HCT116 (cell line): ENCODE measurements at regions not wholly inside any gene's neighbourhood (a gene's known extent, or its start where the extent isn't known, plus 50 kb on each side); places are given as distances from the start of the nearest gene placed in this dataset.

Experiments
- ATAC-seq: fragments of 200-7000 bp; cut with Tn5 transposase; 2 replicates; pipeline ENCODE4 v1.9.1; 2020; ENCODE audit warnings: mild to moderate bottlenecking, moderate library complexity
- BruUV-seq: library from RNA; stranded (reverse); fragments of 400-500 nt; replicated peaks from 2 replicates; lab custom pipeline; 2021; lab: Mats Ljungman, UMichigan
- CTCF ChIA-PET: fragments of 300-600 bp; sonication (Branson Sonifier 250); formaldehyde crosslinking; loops from one replicate; lab custom pipeline; 2021; ENCODE audit warnings: antibody characterized with exemption; lab: Charles Lee
- POLR2A ChIA-PET: fragments of 300-600, 350-600 bp; sonication (Branson Sonifier 250); formaldehyde crosslinking; loops from one replicate; lab custom pipeline; 2021; ENCODE audit warnings: antibody characterized with exemption; lab: Charles Lee
- RAD21 ChIA-PET, 2 experiments: fragments of 300-600 bp; sonication (Branson Sonifier 250); formaldehyde crosslinking; loops; one replicate each; lab custom pipeline; 2023; ENCODE audit warnings: low total read pairs in 2 of 2; ENCODE audit not compliant: uncharacterized antibody in 2 of 2, unreplicated experiment in 2 of 2, low non-redundant PET in 1 of 2; lab: Charles Lee
- DNase-seq: peaks from one replicate; pipeline ENCODE4 v3.0.0-alpha.2; 2010; ENCODE audit warnings: low read depth, low spot score
- H2AFZ ChIP-seq: fragments of 200-600 bp; shearing (Covaris generic), sonication (generic); 2 replicates; pipeline ENCODE4 v1.6.1; 2017; ENCODE audit warnings: low read depth, mixed run types, mixed read lengths, antibody characterized with exemption, low read length; ENCODE audit not compliant: poor library complexity, severe bottlenecking
- H3K27ac ChIP-seq: 2 replicates; pipeline ENCODE4 v1.5.1; 2012; ENCODE audit warnings: low read depth, low read length
- H3K27me3 ChIP-seq: fragments of 200-600 bp; sonication (generic); 2 replicates; pipeline ENCODE4 v1.6.1; 2016; ENCODE audit warnings: mixed run types, low read length, mixed read lengths; ENCODE audit not compliant: insufficient read depth
- H3K36me3 ChIP-seq, 2 experiments: fragments of 200-500 bp in 1 of 2; fragments of 200-600 bp in 1 of 2; sonication (Bioruptor generic) in 1 of 2; sonication (generic) in 1 of 2; 2 replicates each; pipeline versions ENCODE4 v1.5.1 to v1.6.1; 2014 to 2016; ENCODE audit warnings: low read length in 2 of 2, inconsistent platforms in 1 of 2, mixed read lengths in 1 of 2, mixed run types in 1 of 2; ENCODE audit not compliant: insufficient read depth in 2 of 2, control insufficient read depth in 1 of 2
- H3K4me1 ChIP-seq, 2 experiments: fragments of 200-600 bp in 1 of 2; sonication (generic) in 1 of 2; 2 replicates each; pipeline versions ENCODE4 v1.5.1 to v1.6.1; 2012 to 2017; ENCODE audit warnings: low read length in 2 of 2, inconsistent platforms in 1 of 2, mild to moderate bottlenecking in 1 of 2, mixed read lengths in 1 of 2, mixed run types in 1 of 2, moderate library complexity in 1 of 2; ENCODE audit not compliant: insufficient read depth in 2 of 2, control insufficient read depth in 1 of 2
- H3K4me2 ChIP-seq: fragments of 200-600 bp; sonication (generic); 2 replicates; pipeline ENCODE4 v1.6.1; 2017; ENCODE audit warnings: mixed run types, low read length, mixed read lengths
- H3K4me3 ChIP-seq, 2 experiments: fragments of 200-600 bp in 1 of 2; sonication (generic) in 1 of 2; replicated peaks in 1 of 2; 2 replicates each; pipeline ENCODE4 v1.5.1; 2011 to 2016; ENCODE audit warnings: low read length in 2 of 2, control low read depth in 1 of 2, low read depth in 1 of 2, mild to moderate bottlenecking in 1 of 2, mixed read lengths in 1 of 2, mixed run types in 1 of 2
- H3K79me2 ChIP-seq: fragments of 200-600 bp; sonication (generic); 2 replicates; pipeline ENCODE4 v1.6.1; 2017; ENCODE audit warnings: mild to moderate bottlenecking, mixed run types, low read length, moderate library complexity, mixed read lengths; ENCODE audit not compliant: insufficient read depth
- H3K9ac ChIP-seq: fragments of 200-600 bp; sonication (generic); 2 replicates; pipeline ENCODE4 v1.6.1; 2016; ENCODE audit warnings: low read length, mixed read lengths
- H3K9me2 ChIP-seq: fragments of 200-600 bp; sonication (generic), shearing (Covaris generic); 2 replicates; pipeline ENCODE4 v1.6.1; 2017; ENCODE audit warnings: mixed run types, mild to moderate bottlenecking, moderate library complexity; ENCODE audit not compliant: insufficient read depth
- H3K9me3 ChIP-seq, 2 experiments: fragments of 200-500 bp in 1 of 2; fragments of 200-600 bp in 1 of 2; sonication (Bioruptor generic) in 1 of 2; sonication (generic) in 1 of 2; 2 replicates each; pipeline ENCODE4 v1.6.1; 2014 to 2017; ENCODE audit warnings: low read length in 2 of 2, mixed read lengths in 2 of 2, inconsistent platforms in 1 of 2, low read depth in 1 of 2, mild to moderate bottlenecking in 1 of 2, mixed run types in 1 of 2, moderate library complexity in 1 of 2; ENCODE audit not compliant: control insufficient read depth in 1 of 2, insufficient read depth in 1 of 2
- H4K20me1 ChIP-seq: fragments of 200-600 bp; sonication (generic), shearing (Covaris generic); 2 replicates; pipeline ENCODE4 v1.6.1; 2017; ENCODE audit warnings: mixed run types, mild to moderate bottlenecking, moderate library complexity; ENCODE audit not compliant: insufficient read depth
- CBX3 ChIP-seq: IDR thresholded peaks from 2 replicates; pipeline ENCODE4 v1.6.1; 2012; ENCODE audit warnings: low read depth
- CEBPB ChIP-seq: IDR thresholded peaks from 2 replicates; pipeline ENCODE4 v1.6.1; 2012; ENCODE audit warnings: low read depth
- EGR1 ChIP-seq: IDR thresholded peaks from 2 replicates; pipeline ENCODE4 v1.6.1; 2012; ENCODE audit warnings: low read depth
- ELF1 ChIP-seq: IDR thresholded peaks from 2 replicates; pipeline ENCODE4 v1.6.1; 2012; ENCODE audit warnings: low read depth, borderline replicate concordance
- EZH2phosphoT487 ChIP-seq: fragments of 200-600 bp; IDR thresholded peaks from 2 replicates; pipeline ENCODE4 v1.6.1; 2018; ENCODE audit warnings: antibody characterized with exemption, borderline replicate concordance
- FOSL1 ChIP-seq: IDR thresholded peaks from 2 replicates; pipeline ENCODE4 v1.6.1; 2012; ENCODE audit warnings: low read depth
- JUND ChIP-seq: IDR thresholded peaks from 2 replicates; pipeline ENCODE4 v1.6.1; 2012
- POLR2AphosphoS5 ChIP-seq: IDR thresholded peaks from 2 replicates; pipeline ENCODE4 v1.6.1; 2011; ENCODE audit warnings: mild to moderate bottlenecking, low read depth, low read length, moderate library complexity
- RAD21 ChIP-seq: IDR thresholded peaks from 2 replicates; pipeline ENCODE4 v1.6.1; 2012; ENCODE audit warnings: low read depth, mild to moderate bottlenecking
- SIN3A ChIP-seq: IDR thresholded peaks from 2 replicates; pipeline ENCODE4 v1.6.1; 2012; ENCODE audit warnings: low read depth
- SP1 ChIP-seq: IDR thresholded peaks from 2 replicates; pipeline ENCODE4 v1.6.1; 2012; ENCODE audit warnings: low read depth
- SRF ChIP-seq: IDR thresholded peaks from 2 replicates; pipeline ENCODE4 v1.6.1; 2012; ENCODE audit warnings: low read depth
- TCF7L2 ChIP-seq: IDR thresholded peaks from 2 replicates; pipeline ENCODE4 v1.7.0; 2011; ENCODE audit warnings: borderline replicate concordance, inconsistent platforms; ENCODE audit not compliant: insufficient read depth, insufficient read length; ENCODE audit errors: extremely low read depth
- YY1 ChIP-seq: IDR thresholded peaks from 2 replicates; pipeline ENCODE4 v1.6.1; 2011; ENCODE audit warnings: low read length, low read depth, moderate library complexity, mild to moderate bottlenecking; ENCODE audit not compliant: insufficient replicate concordance; ENCODE audit errors: extremely low read depth
- ZFX ChIP-seq: fragments of 450-650 bp; IDR thresholded peaks from 2 replicates; pipeline ENCODE4 v1.6.1; 2017
- intact Hi-C: fragments of 100-400 bp; cut with micrococcal nuclease; formaldehyde crosslinking; loops from 2 replicates; pipeline ENCODE4 v1.10.0; 2022
- TF ChIP-seq, protein P1 (sequence below): IDR thresholded peaks from 2 replicates; pipeline ENCODE4 v1.6.1; 2011; ENCODE audit warnings: mild to moderate bottlenecking, low read length, moderate library complexity; ENCODE audit not compliant: insufficient replicate concordance; ENCODE audit errors: extremely low read depth
- TF ChIP-seq, protein P2 (sequence below): IDR thresholded peaks from 2 replicates; pipeline ENCODE4 v1.6.1; 2012; ENCODE audit warnings: low read depth

DNA sequence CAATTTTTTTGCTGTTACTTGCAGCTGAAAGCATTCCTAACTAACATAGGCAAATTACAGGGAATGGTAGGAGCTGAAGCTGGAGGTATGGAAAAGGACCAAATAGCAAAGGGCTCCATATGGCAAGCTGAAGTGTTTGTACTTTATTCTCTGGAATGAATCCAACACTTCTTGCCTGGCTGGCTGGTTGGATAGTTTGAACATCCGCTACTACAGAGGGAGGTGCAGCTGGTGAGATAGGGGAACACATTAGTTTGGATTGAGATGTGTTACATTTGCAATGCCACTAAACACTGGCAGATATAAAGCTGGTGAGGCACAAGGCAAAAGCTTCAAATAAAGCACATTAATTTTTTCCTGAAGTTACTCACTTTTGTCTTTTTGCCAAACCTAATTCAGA is 291.5 kb downstream of the SP3 start:
- Histone ChIP-seq H3K79me2 (no peaks in the 10 kb centered on the region), H3K4me1 (peaks cover 0 to 3% of the 10 kb centered on the region in 2 experiments; a peak in 1 of 4 replicates), H2AFZ (no peak overlapping the region), H3K9ac (no peak overlapping the region), H3K4me2 (no peak overlapping the region), H3K27ac (no peak overlapping the region), H3K36me3 (no peaks in the 10 kb centered on the region), H3K9me2 (no peaks in the 10 kb centered on the region), H3K9me3 (no peaks in the 10 kb centered on the region), H3K4me3 (no peak overlapping the region), H3K27me3 (no peaks in the 10 kb centered on the region), H4K20me1 (no peaks in the 10 kb centered on the region)
- intact Hi-C loops = no loop called here
- no TSS peak for BruUV-seq
- ChIA-PET RAD21 (no interaction called here), CTCF (no interaction called here), POLR2A (no interaction called here)
- TF ChIP-seq YY1 (no peak), JUND (no peak), SRF (no peak), ELF1 (no peak), FOSL1 (no peak), SIN3A (no peak), CEBPB (no peak), TCF7L2 (no peak), CBX3 (no peak), SP1 (no peak), EZH2phosphoT487 (no peak), RAD21 (no peak), ZFX (no peak), EGR1 (no peak), POLR2AphosphoS5 (no peak)
- TF ChIP-seq, protein P1, sequence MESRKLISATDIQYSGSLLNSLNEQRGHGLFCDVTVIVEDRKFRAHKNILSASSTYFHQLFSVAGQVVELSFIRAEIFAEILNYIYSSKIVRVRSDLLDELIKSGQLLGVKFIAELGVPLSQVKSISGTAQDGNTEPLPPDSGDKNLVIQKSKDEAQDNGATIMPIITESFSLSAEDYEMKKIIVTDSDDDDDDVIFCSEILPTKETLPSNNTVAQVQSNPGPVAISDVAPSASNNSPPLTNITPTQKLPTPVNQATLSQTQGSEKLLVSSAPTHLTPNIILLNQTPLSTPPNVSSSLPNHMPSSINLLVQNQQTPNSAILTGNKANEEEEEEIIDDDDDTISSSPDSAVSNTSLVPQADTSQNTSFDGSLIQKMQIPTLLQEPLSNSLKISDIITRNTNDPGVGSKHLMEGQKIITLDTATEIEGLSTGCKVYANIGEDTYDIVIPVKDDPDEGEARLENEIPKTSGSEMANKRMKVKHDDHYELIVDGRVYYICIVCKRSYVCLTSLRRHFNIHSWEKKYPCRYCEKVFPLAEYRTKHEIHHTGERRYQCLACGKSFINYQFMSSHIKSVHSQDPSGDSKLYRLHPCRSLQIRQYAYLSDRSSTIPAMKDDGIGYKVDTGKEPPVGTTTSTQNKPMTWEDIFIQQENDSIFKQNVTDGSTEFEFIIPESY = no peak
- TF ChIP-seq, protein P2, sequence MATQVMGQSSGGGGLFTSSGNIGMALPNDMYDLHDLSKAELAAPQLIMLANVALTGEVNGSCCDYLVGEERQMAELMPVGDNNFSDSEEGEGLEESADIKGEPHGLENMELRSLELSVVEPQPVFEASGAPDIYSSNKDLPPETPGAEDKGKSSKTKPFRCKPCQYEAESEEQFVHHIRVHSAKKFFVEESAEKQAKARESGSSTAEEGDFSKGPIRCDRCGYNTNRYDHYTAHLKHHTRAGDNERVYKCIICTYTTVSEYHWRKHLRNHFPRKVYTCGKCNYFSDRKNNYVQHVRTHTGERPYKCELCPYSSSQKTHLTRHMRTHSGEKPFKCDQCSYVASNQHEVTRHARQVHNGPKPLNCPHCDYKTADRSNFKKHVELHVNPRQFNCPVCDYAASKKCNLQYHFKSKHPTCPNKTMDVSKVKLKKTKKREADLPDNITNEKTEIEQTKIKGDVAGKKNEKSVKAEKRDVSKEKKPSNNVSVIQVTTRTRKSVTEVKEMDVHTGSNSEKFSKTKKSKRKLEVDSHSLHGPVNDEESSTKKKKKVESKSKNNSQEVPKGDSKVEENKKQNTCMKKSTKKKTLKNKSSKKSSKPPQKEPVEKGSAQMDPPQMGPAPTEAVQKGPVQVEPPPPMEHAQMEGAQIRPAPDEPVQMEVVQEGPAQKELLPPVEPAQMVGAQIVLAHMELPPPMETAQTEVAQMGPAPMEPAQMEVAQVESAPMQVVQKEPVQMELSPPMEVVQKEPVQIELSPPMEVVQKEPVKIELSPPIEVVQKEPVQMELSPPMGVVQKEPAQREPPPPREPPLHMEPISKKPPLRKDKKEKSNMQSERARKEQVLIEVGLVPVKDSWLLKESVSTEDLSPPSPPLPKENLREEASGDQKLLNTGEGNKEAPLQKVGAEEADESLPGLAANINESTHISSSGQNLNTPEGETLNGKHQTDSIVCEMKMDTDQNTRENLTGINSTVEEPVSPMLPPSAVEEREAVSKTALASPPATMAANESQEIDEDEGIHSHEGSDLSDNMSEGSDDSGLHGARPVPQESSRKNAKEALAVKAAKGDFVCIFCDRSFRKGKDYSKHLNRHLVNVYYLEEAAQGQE = no peak
- DNase-seq (no peak), ATAC-seq (no peak)
